ENCODE measurements at regions not wholly inside any gene's neighbourhood (a gene's known extent, or its start where the extent isn't known, plus 50 kb on each side); places are given as distances from the start of the nearest gene placed in this dataset.

- TF ChIP-seq CTCF (IDR thresholded peaks at IDR 0.05; ENCODE audit: insufficient read depth, low read depth, low read length) (no peak), EZH2 (IDR thresholded peaks at IDR 0.05; ENCODE audit: insufficient read depth, low read length) (no peak)
Measured at GRCh38 chr2:240358080-240358479, 77.4 kb upstream of the GPC1 start.

Measured in astrocyte (in vitro differentiated cells and primary cell).